GM12875 (cell line): ENCODE measurements at regions not wholly inside any gene's neighbourhood (a gene's known extent, or its start where the extent isn't known, plus 50 kb on each side); places are given as distances from the start of the nearest gene placed in this dataset.

Source experiments
- H3K4me3 ChIP-seq: one replicate; pipeline ENCODE4 v1.5.1; 2011; ENCODE audit warnings: low read depth, low read length, control low read depth
- CTCF ChIP-seq: IDR thresholded peaks from 2 replicates; pipeline ENCODE4 v1.5.1; 2011; ENCODE audit warnings: low read depth, mild to moderate bottlenecking, control low read depth, inconsistent platforms, low read length, moderate library complexity, borderline replicate concordance; ENCODE audit not compliant: insufficient read depth

- no peak for TF ChIP-seq CTCF
- no peak overlapping the region for H3K4me3 ChIP-seq
Observed at GRCh38 chr14:98301681-98302080, 970.3 kb downstream of the BCL11B start.

DNA sequence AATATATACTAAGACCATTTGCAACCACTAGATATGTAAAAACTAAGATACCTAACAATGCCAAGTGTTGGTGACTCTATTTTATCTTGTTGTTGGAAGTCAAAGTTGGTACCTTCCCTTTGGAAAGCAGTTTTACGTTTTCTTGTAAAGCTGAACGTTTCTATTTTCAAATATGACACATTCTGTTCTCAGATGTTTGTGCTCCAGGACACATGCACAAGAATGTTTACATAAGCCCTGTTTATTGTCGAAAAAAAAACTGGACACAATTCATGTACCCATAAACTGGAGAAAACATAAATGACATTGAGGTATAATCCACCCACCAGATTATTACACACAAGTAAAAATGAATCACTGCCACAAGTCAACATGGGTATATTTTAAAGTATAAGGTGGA, 967.4 kb downstream of the BCL11B start:
- TF ChIP-seq CTCF, result no peak
- no peak overlapping the region for H3K4me3 ChIP-seq

DNA sequence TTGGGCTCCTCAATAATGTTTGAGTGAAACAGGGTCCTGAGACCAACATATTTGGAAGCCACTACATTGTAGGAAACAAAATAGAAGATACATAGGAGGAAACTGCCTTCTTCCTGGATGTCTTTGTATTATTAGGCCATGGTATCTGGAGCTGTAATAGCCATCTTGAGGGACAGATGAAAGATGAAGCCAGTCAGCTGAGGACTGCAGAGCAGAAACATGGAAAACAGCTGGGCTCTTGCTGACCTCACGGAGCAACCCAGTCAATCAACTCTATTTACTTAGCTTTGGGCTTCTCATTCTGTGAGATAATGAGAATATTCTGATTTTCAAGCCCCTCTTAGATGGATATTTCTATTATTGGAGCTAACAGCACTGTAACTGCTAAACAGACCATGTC, 962.4 kb downstream of the BCL11B start:
- TF ChIP-seq CTCF, result no peak
- no peak overlapping the region for H3K4me3 ChIP-seq

GRCh38 chr14:98312006-98312405, 960.0 kb downstream of the BCL11B start:
- no peak overlapping the region for H3K4me3 ChIP-seq
- no peak for TF ChIP-seq CTCF

DNA sequence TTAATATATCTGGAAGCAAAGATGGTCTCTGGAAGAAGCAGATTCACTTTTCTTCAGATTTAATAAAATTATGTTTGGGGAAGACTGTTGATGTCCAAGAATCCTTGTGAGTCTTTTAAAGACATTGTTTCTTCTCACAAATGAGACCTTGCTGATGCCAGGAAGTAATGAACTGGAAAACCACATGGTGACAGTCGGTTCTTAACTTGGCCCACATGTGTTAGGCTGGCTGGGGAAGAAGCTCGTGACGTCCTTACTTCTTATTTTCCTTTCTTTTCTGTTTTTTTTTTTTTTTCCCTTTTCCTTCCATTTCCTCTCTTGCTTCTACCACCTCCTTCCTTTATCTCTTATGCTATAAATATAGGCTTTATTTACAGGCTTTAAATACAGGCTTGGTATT, 950.2 kb downstream of the BCL11B start:
- no peak overlapping the region for H3K4me3 ChIP-seq
- TF ChIP-seq CTCF, result no peak

- TF ChIP-seq CTCF, result no peak
Observed at GRCh38 chr14:98323836-98324235, 948.2 kb downstream of the BCL11B start.

GRCh38 chr14:98325761-98326160, 946.2 kb downstream of the BCL11B start:
- H3K4me3 ChIP-seq, result no peak overlapping the region
- TF ChIP-seq CTCF, result no peak

More at GRCh38 chr14:98323836-98324235, 948.2 kb downstream of the BCL11B start:
- no peak overlapping the region for H3K4me3 ChIP-seq
